ENCODE measurements at regions not wholly inside any gene's neighbourhood (a gene's known extent, or its start where the extent isn't known, plus 50 kb on each side); places are given as distances from the start of the nearest gene placed in this dataset.

GRCh38 chr6:119653329-119653728, 303.8 kb upstream of the MAN1A1 start:
- H3K4me3 ChIP-seq (ENCODE audit: low read depth, low read length): no peak overlapping the region
- no peak for DNase-seq (ENCODE audit: low read depth, low spot score)
- no peak for TF ChIP-seq CTCF (IDR thresholded peaks at IDR 0.05; ENCODE audit: low read depth, low read length)
- in situ Hi-C loops (cut with HindIII; ENCODE audit: low sequenced_read_pairs): no loop called here

GRCh38 chr6:119649531-119649930, 300.0 kb upstream of the MAN1A1 start:
- no peak for TF ChIP-seq CTCF (IDR thresholded peaks at IDR 0.05; ENCODE audit: low read depth, low read length)
- no peak overlapping the region for H3K4me3 ChIP-seq (ENCODE audit: low read depth, low read length)
- in situ Hi-C loops (cut with HindIII; ENCODE audit: low sequenced_read_pairs): no loop called here
- DNase-seq (ENCODE audit: low read depth, low spot score): no peak

GRCh38 chr6:119647309-119647708, 297.7 kb upstream of the MAN1A1 start:
- no peak for TF ChIP-seq CTCF (IDR thresholded peaks at IDR 0.05; ENCODE audit: low read depth, low read length)
- in situ Hi-C loops (cut with HindIII; ENCODE audit: low sequenced_read_pairs): no loop called here
- H3K4me3 ChIP-seq (ENCODE audit: low read depth, low read length): no peak overlapping the region
- DNase-seq (ENCODE audit: low read depth, low spot score): no peak

- in situ Hi-C loops (cut with HindIII; ENCODE audit: low sequenced_read_pairs): no loop called here
- H3K4me3 ChIP-seq (ENCODE audit: low read depth, low read length): no peak overlapping the region
- TF ChIP-seq CTCF (IDR thresholded peaks at IDR 0.05; ENCODE audit: low read depth, low read length): no peak
- DNase-seq (ENCODE audit: low read depth, low spot score): no peak
These were observed 294.3 kb upstream of the MAN1A1 start for GRCh38 chr6:119643876-119644275.

GRCh38 chr6:119637768-119638167, 288.2 kb upstream of the MAN1A1 start:
- no peak for DNase-seq (ENCODE audit: low read depth, low spot score)
- in situ Hi-C loops (cut with HindIII; ENCODE audit: low sequenced_read_pairs): no loop called here
- no peak overlapping the region for H3K4me3 ChIP-seq (ENCODE audit: low read depth, low read length)
- TF ChIP-seq CTCF (IDR thresholded peaks at IDR 0.05; ENCODE audit: low read depth, low read length): no peak

GRCh38 chr6:119636060-119636459, 286.5 kb upstream of the MAN1A1 start:
- in situ Hi-C loops (cut with HindIII; ENCODE audit: low sequenced_read_pairs): no loop called here
- no peak for TF ChIP-seq CTCF (IDR thresholded peaks at IDR 0.05; ENCODE audit: low read depth, low read length)
- no peak overlapping the region for H3K4me3 ChIP-seq (ENCODE audit: low read depth, low read length)
- DNase-seq (ENCODE audit: low read depth, low spot score): no peak

GRCh38 chr6:119633461-119633860, 283.9 kb upstream of the MAN1A1 start:
- no peak for DNase-seq (ENCODE audit: low read depth, low spot score)
- no peak for TF ChIP-seq CTCF (IDR thresholded peaks at IDR 0.05; ENCODE audit: low read depth, low read length)
- in situ Hi-C loops (cut with HindIII; ENCODE audit: low sequenced_read_pairs): no loop called here
- H3K4me3 ChIP-seq (ENCODE audit: low read depth, low read length): no peak overlapping the region

All from astrocyte of the spinal cord (primary cell).